Fibroblast of lung (primary cell): ENCODE measurements at regions not wholly inside any gene's neighbourhood (a gene's known extent, or its start where the extent isn't known, plus 50 kb on each side); places are given as distances from the start of the nearest gene placed in this dataset.

Experiments used
- DNase-seq, 2 donors: peaks; one replicate each; pipeline versions ENCODE4 v3.0.0 to v3.0.0-alpha.2; 2010; ENCODE audit warnings: low read depth in 2 of 2
- H2AFZ ChIP-seq: 2 replicates; pipeline ENCODE4 v1.5.1; 2012; ENCODE audit warnings: low read length, control low read depth, inconsistent platforms
- H3K27ac ChIP-seq: 2 replicates; pipeline ENCODE4 v1.5.1; 2011; ENCODE audit warnings: low read length, control low read depth; ENCODE audit not compliant: insufficient read depth
- H3K27me3 ChIP-seq: 2 replicates; pipeline ENCODE4 v1.5.1; 2011; ENCODE audit warnings: mild to moderate bottlenecking, low read length; ENCODE audit not compliant: control insufficient read depth, insufficient read depth
- H3K36me3 ChIP-seq: 2 replicates; pipeline ENCODE4 v1.5.1; 2011; ENCODE audit warnings: low read length; ENCODE audit not compliant: control insufficient read depth, insufficient read depth
- H3K4me1 ChIP-seq: 2 replicates; pipeline ENCODE4 v1.5.1; 2011; ENCODE audit warnings: low read length; ENCODE audit not compliant: control insufficient read depth, insufficient read depth; ENCODE audit errors: extremely low read depth
- H3K4me2 ChIP-seq: 2 replicates; pipeline ENCODE4 v1.5.1; 2011; ENCODE audit warnings: low read length, control low read depth; ENCODE audit not compliant: insufficient read depth; ENCODE audit errors: extremely low read depth
- H3K4me3 ChIP-seq, 4 experiments: fragments of 200-600 bp in 1 of 4; sonication (generic) in 1 of 4; replicated peaks in 1 of 4; 2 replicates each; pipeline ENCODE4 v1.5.1; 2011 to 2016; ENCODE audit warnings: low read length in 4 of 4, low read depth in 3 of 4, mild to moderate bottlenecking in 3 of 4, control low read depth in 2 of 4, inconsistent platforms in 1 of 4, mixed read lengths in 1 of 4; ENCODE audit not compliant: insufficient read depth in 1 of 4; ENCODE audit errors: control extremely low read depth in 1 of 4
- H3K79me2 ChIP-seq: 2 replicates; pipeline ENCODE4 v1.5.1; 2012; ENCODE audit warnings: mild to moderate bottlenecking, low read length, inconsistent platforms; ENCODE audit not compliant: control insufficient read depth, insufficient read depth
- H3K9ac ChIP-seq: 2 replicates; pipeline ENCODE4 v1.5.1; 2011; ENCODE audit warnings: mild to moderate bottlenecking, low read length, control low read depth; ENCODE audit not compliant: insufficient read depth
- H3K9me3 ChIP-seq: 2 replicates; pipeline ENCODE4 v1.5.1; 2012; ENCODE audit warnings: low read depth, low read length; ENCODE audit not compliant: control insufficient read depth, insufficient read depth
- H4K20me1 ChIP-seq: 2 replicates; pipeline ENCODE4 v1.5.1; 2011; ENCODE audit warnings: low read length; ENCODE audit not compliant: control insufficient read depth, insufficient read depth; ENCODE audit errors: extremely low read depth
- CTCF ChIP-seq, 2 donors: IDR thresholded peaks in 1 of 2; conservative IDR thresholded peaks in 1 of 2; 1 replicate in 1 of 2; 2 replicates in 1 of 2; pipeline ENCODE4 v1.5.1; 2011 to 2012; ENCODE audit warnings: low read length in 2 of 2, control low read depth in 1 of 2, inconsistent platforms in 1 of 2, low read depth in 1 of 2, mild to moderate bottlenecking in 1 of 2
- EZH2 ChIP-seq: IDR thresholded peaks from 2 replicates; pipeline ENCODE4 v1.5.1; 2012; ENCODE audit warnings: low read length, control low read depth, mild to moderate bottlenecking; ENCODE audit errors: missing control alignments

- no peaks in the 10 kb centered on the region for H4K20me1 ChIP-seq
- H3K27ac ChIP-seq = no peak overlapping the region
- H3K27me3 ChIP-seq = no peaks in the 10 kb centered on the region
- no peaks in the 10 kb centered on the region for H3K4me1 ChIP-seq
- no peaks in the 10 kb centered on the region for H3K79me2 ChIP-seq
- H3K4me2 ChIP-seq = no peak overlapping the region
- peak; percentile 62 to 78 for DNase-seq
- no peak overlapping the region for H3K9ac ChIP-seq
- H3K4me3 ChIP-seq = no peak overlapping the region
- H2AFZ ChIP-seq = no peak overlapping the region
- no peaks in the 10 kb centered on the region for H3K36me3 ChIP-seq
- no peak for TF ChIP-seq EZH2
- no peak for TF ChIP-seq CTCF (conservative IDR thresholded peaks at IDR 0.05 in 1 of 2, IDR thresholded peaks at IDR 0.05 in 1 of 2; ENCODE audit: low read depth in 1 of 2, low read length in 2 of 2)
- H3K9me3 ChIP-seq = no peaks in the 10 kb centered on the region
Measured at GRCh38 chr2:12507295-12507694, 209.4 kb upstream of the TRIB2 start.

- no peaks in the 10 kb centered on the region for H3K79me2 ChIP-seq
- no peak for DNase-seq
- no peaks in the 10 kb centered on the region for H3K36me3 ChIP-seq
- no peaks in the 10 kb centered on the region for H3K4me1 ChIP-seq
- H3K4me3 ChIP-seq = no peak overlapping the region
- TF ChIP-seq EZH2 (no peak), CTCF (conservative IDR thresholded peaks at IDR 0.05 in 1 of 2, IDR thresholded peaks at IDR 0.05 in 1 of 2; ENCODE audit: low read depth in 1 of 2, low read length in 2 of 2) (no peak)
- no peaks in the 10 kb centered on the region for H4K20me1 ChIP-seq
- H2AFZ ChIP-seq = no peak overlapping the region
- no peak overlapping the region for H3K9ac ChIP-seq
- H3K27ac ChIP-seq = no peak overlapping the region
- no peaks in the 10 kb centered on the region for H3K27me3 ChIP-seq
- no peak overlapping the region for H3K4me2 ChIP-seq
- H3K9me3 ChIP-seq = no peaks in the 10 kb centered on the region
Measured at GRCh38 chr2:12510070-12510469, 206.7 kb upstream of the TRIB2 start.

- H3K4me3 ChIP-seq = no peak overlapping the region
- no peak for TF ChIP-seq CTCF (conservative IDR thresholded peaks at IDR 0.05 in 1 of 2, IDR thresholded peaks at IDR 0.05 in 1 of 2; ENCODE audit: low read depth in 1 of 2, low read length in 2 of 2)
- no peak for TF ChIP-seq EZH2
- H2AFZ ChIP-seq = no peak overlapping the region
- DNase-seq = no peak
- no peak overlapping the region for H3K27ac ChIP-seq
- no peaks in the 10 kb centered on the region for H3K36me3 ChIP-seq
- H3K79me2 ChIP-seq = no peaks in the 10 kb centered on the region
- no peak overlapping the region for H3K4me2 ChIP-seq
- H3K9ac ChIP-seq = no peak overlapping the region
- H3K4me1 ChIP-seq = no peaks in the 10 kb centered on the region
- no peaks in the 10 kb centered on the region for H3K9me3 ChIP-seq
- H4K20me1 ChIP-seq = no peaks in the 10 kb centered on the region
- no peaks in the 10 kb centered on the region for H3K27me3 ChIP-seq
Measured at GRCh38 chr2:12513339-12513738, 203.4 kb upstream of the TRIB2 start.
